ENCODE measurements at regions not wholly inside any gene's neighbourhood (a gene's known extent, or its start where the extent isn't known, plus 50 kb on each side); places are given as distances from the start of the nearest gene placed in this dataset.

- TF ChIP-seq CTCF (conservative IDR thresholded peaks at IDR 0.05; ENCODE audit: low read depth in 2 of 2) (no peak), REST (IDR thresholded peaks at IDR 0.05; ENCODE audit: unreplicated experiment) (no peak), POLR2AphosphoS5 (IDR thresholded peaks at IDR 0.05; ENCODE audit: low read depth) (no peak), EZH2phosphoT487 (IDR thresholded peaks at IDR 0.05; ENCODE audit: unreplicated experiment) (no peak), EZH2 (IDR thresholded peaks at IDR 0.05; ENCODE audit: low read depth, unreplicated experiment) (no peak), JUNB (IDR thresholded peaks at IDR 0.05; ENCODE audit: unreplicated experiment) (no peak), NANOG (IDR thresholded peaks at IDR 0.05; ENCODE audit: borderline replicate concordance) (no peak), ETS1 (IDR thresholded peaks at IDR 0.05) (no peak), CREB1 (CRISPR knock-in tag; IDR thresholded peaks at IDR 0.05; ENCODE audit: low read depth) (no peak)
Measured at GRCh38 chr17:27977751-27978688, 64.5 kb upstream of the NLK start.
